Spinal cord (tissue), 9 donors: ENCODE measurements at regions not wholly inside any gene's neighbourhood (a gene's known extent, or its start where the extent isn't known, plus 50 kb on each side); places are given as distances from the start of the nearest gene placed in this dataset.

Experiments
- DNase-seq, 6 donors: peaks; one replicate each; pipeline versions ENCODE4 v3.0.0 to v3.0.0-alpha.2; 2013 to 2015; ENCODE audit warnings: low spot score in 6 of 6, low read depth in 4 of 6
- H3K27ac ChIP-seq: one replicate; pipeline ENCODE4 v1.5.1; 2013; ENCODE audit warnings: low read depth, low read length, control low read depth
- H3K27me3 ChIP-seq: one replicate; pipeline ENCODE4 v1.6.1; 2013; ENCODE audit warnings: low read length; ENCODE audit not compliant: control insufficient read depth, insufficient read depth
- H3K36me3 ChIP-seq: one replicate; pipeline ENCODE4 v1.6.1; 2013; ENCODE audit warnings: low read length; ENCODE audit not compliant: control insufficient read depth, insufficient read depth
- H3K4me1 ChIP-seq: one replicate; pipeline ENCODE4 v1.6.1; 2013; ENCODE audit warnings: low read length; ENCODE audit not compliant: control insufficient read depth, insufficient read depth
- H3K4me3 ChIP-seq: one replicate; pipeline ENCODE4 v1.5.1; 2013; ENCODE audit warnings: low read depth, low read length, control low read depth
- H3K9me3 ChIP-seq: one replicate; pipeline ENCODE4 v1.6.1; 2013; ENCODE audit warnings: low read length; ENCODE audit not compliant: control insufficient read depth, insufficient read depth
- whole genome bisulfite sequencing: methylation state at CpG from one replicate; pipeline ENCODE4 v1.1.5; 2013; ENCODE audit warnings: missing lambda C conversion rate; ENCODE audit not compliant: insufficient coverage; 5-methylcytosine and 5-hydroxymethylcytosine counted together
- donor health status: healthy.

- Histone ChIP-seq H3K27ac (no peak overlapping the region), H3K9me3 (no peaks in the 10 kb centered on the region), H3K36me3 (peaks cover 5% of the 10 kb centered on the region), H3K4me3 (no peak overlapping the region), H3K4me1 (no peaks in the 10 kb centered on the region), H3K27me3 (no peaks in the 10 kb centered on the region)
- DNase-seq, result peak in 1 of 6 donors; percentile 20
- 63% methylated on average over 4 of the region's 5 CpGs for WGBS
Measured at GRCh38 chr4:123105026-123105420, 182.6 kb upstream of the NUDT6 start.

- Histone ChIP-seq H3K27me3 (no peaks in the 10 kb centered on the region), H3K9me3 (no peaks in the 10 kb centered on the region), H3K4me1 (no peaks in the 10 kb centered on the region), H3K36me3 (peaks cover 5% of the 10 kb centered on the region), H3K27ac (no peak overlapping the region), H3K4me3 (no peak overlapping the region)
- WGBS, result 100% methylated on average over 8 of the region's 8 CpGs
- DNase-seq, result no peak
Measured at GRCh38 chr4:123106747-123107146, 184.3 kb upstream of the NUDT6 start.

GRCh38 chr4:123107444-123108252 lies 185.3 kb upstream of the NUDT6 start:
- H3K9me3 ChIP-seq, result no peaks in the 10 kb centered on the region
- no peak overlapping the region for H3K4me3 ChIP-seq
- no peak overlapping the region for H3K27ac ChIP-seq
- peaks cover 5% of the 10 kb centered on the region for H3K36me3 ChIP-seq
- 97% methylated on average over 9 of the region's 16 CpGs for WGBS
- no peak for DNase-seq
- no peaks in the 10 kb centered on the region for H3K4me1 ChIP-seq
- no peaks in the 10 kb centered on the region for H3K27me3 ChIP-seq

- no peak for DNase-seq
- no peaks in the 10 kb centered on the region for H3K27me3 ChIP-seq
- no peaks in the 10 kb centered on the region for H3K9me3 ChIP-seq
- H3K4me1 ChIP-seq, result peaks cover 1% of the 10 kb centered on the region
- no peak overlapping the region for H3K4me3 ChIP-seq
- H3K36me3 ChIP-seq, result peaks cover 8% of the 10 kb centered on the region
- no peak overlapping the region for H3K27ac ChIP-seq
- no CpG with 5 or more reads among the region's 2 CpGs for WGBS
Measured at GRCh38 chr4:123109139-123109538, 186.7 kb upstream of the NUDT6 start.

GRCh38 chr4:123110147-123110546 lies 187.8 kb upstream of the NUDT6 start:
- DNase-seq, result no peak
- Histone ChIP-seq H3K27me3 (no peaks in the 10 kb centered on the region), H3K27ac (no peak overlapping the region), H3K9me3 (peaks cover 3% of the 10 kb centered on the region), H3K4me3 (no peak overlapping the region), H3K36me3 (peaks cover 18% of the 10 kb centered on the region), H3K4me1 (peaks cover 7% of the 10 kb centered on the region)
- WGBS, result no CpG with 5 or more reads among the region's 1 CpG

GRCh38 chr4:123110685-123111084 lies 188.3 kb upstream of the NUDT6 start:
- no CpG with 5 or more reads among the region's 2 CpGs for WGBS
- DNase-seq, result no peak
- H3K4me3 ChIP-seq, result no peak overlapping the region
- peaks cover 11% of the 10 kb centered on the region for H3K4me1 ChIP-seq
- H3K9me3 ChIP-seq, result peaks cover 3% of the 10 kb centered on the region
- H3K27me3 ChIP-seq, result no peaks in the 10 kb centered on the region
- H3K36me3 ChIP-seq, result peaks cover 23% of the 10 kb centered on the region
- no peak overlapping the region for H3K27ac ChIP-seq

- Histone ChIP-seq H3K27ac (no peak overlapping the region), H3K27me3 (no peaks in the 10 kb centered on the region), H3K4me1 (peaks cover 11% of the 10 kb centered on the region), H3K36me3 (peaks cover 18% of the 10 kb centered on the region), H3K9me3 (peaks cover 3% of the 10 kb centered on the region), H3K4me3 (no peak overlapping the region)
- WGBS, result no CpG with 5 or more reads among the region's 3 CpGs
- DNase-seq, result peak in 1 of 6 donors; percentile 19
Measured at GRCh38 chr4:123113155-123113554, 190.8 kb upstream of the NUDT6 start.

- H3K4me1 ChIP-seq, result peaks cover 11% of the 10 kb centered on the region
- 93% methylated on average over 9 of the region's 9 CpGs for WGBS
- H3K36me3 ChIP-seq, result peaks cover 18% of the 10 kb centered on the region
- no peak for DNase-seq
- H3K4me3 ChIP-seq, result no peak overlapping the region
- H3K9me3 ChIP-seq, result peaks cover 3% of the 10 kb centered on the region
- no peak overlapping the region for H3K27ac ChIP-seq
- H3K27me3 ChIP-seq, result no peaks in the 10 kb centered on the region
Measured at GRCh38 chr4:123114084-123114914, 191.9 kb upstream of the NUDT6 start.

GRCh38 chr4:123114915-123115756 lies 192.7 kb upstream of the NUDT6 start:
- H3K4me1 ChIP-seq, result peaks cover 11% of the 10 kb centered on the region
- no peak overlapping the region for H3K27ac ChIP-seq
- 97% methylated on average over 37 of the region's 39 CpGs for WGBS
- peaks cover 18% of the 10 kb centered on the region for H3K36me3 ChIP-seq
- no peak for DNase-seq
- H3K27me3 ChIP-seq, result no peaks in the 10 kb centered on the region
- no peak overlapping the region for H3K4me3 ChIP-seq
- H3K9me3 ChIP-seq, result peaks cover 3% of the 10 kb centered on the region
